Esophagus muscularis mucosa (tissue), 4 donors: ENCODE measurements at regions not wholly inside any gene's neighbourhood (a gene's known extent, or its start where the extent isn't known, plus 50 kb on each side); places are given as distances from the start of the nearest gene placed in this dataset.

Experiments
- EP300 ChIP-seq: sonication (generic); formaldehyde crosslinking; IDR thresholded peaks from one replicate; pipeline ENCODE4 v1.6.1; 2017; ENCODE audit warnings: antibody characterized with exemption
- POLR2AphosphoS5 ChIP-seq, 2 donors: sonication (generic); formaldehyde crosslinking; IDR thresholded peaks; one replicate each; pipeline ENCODE4 v1.6.1; 2017; ENCODE audit warnings: antibody characterized with exemption in 2 of 2
- TF ChIP-seq, protein P1 (sequence below), 3 experiments: fragments of 200-600 bp in 2 of 3; fragments of 450-650 bp in 1 of 3; sonication (generic) in 2 of 3; IDR thresholded peaks; one replicate each; pipeline ENCODE4 v1.5.1; 2017 to 2019; ENCODE audit warnings: antibody characterized with exemption in 3 of 3, mild to moderate bottlenecking in 2 of 3, moderate library complexity in 1 of 3

DNA sequence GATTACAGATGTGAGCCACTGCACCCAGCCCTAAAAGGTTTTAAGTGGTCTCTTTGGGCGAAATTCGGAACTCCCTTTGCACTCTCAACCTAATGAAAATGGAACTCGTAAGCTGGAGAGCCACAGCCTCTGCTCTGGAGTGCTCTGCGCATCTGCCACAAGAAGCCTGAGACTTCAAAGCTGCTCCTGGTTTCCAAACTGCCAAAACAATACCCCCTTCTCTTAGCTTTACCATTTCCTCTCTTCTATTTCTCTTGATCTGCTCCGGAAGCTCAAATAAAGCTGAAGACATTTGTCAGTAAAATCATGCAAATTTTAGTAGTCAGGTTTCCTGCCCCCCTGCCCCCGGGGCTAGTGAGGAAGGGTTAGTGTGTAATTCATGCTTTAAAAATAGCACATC lies 312.7 kb downstream of the MFSD1 start:
- TF ChIP-seq, protein P1, sequence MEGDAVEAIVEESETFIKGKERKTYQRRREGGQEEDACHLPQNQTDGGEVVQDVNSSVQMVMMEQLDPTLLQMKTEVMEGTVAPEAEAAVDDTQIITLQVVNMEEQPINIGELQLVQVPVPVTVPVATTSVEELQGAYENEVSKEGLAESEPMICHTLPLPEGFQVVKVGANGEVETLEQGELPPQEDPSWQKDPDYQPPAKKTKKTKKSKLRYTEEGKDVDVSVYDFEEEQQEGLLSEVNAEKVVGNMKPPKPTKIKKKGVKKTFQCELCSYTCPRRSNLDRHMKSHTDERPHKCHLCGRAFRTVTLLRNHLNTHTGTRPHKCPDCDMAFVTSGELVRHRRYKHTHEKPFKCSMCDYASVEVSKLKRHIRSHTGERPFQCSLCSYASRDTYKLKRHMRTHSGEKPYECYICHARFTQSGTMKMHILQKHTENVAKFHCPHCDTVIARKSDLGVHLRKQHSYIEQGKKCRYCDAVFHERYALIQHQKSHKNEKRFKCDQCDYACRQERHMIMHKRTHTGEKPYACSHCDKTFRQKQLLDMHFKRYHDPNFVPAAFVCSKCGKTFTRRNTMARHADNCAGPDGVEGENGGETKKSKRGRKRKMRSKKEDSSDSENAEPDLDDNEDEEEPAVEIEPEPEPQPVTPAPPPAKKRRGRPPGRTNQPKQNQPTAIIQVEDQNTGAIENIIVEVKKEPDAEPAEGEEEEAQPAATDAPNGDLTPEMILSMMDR (IDR thresholded peaks at IDR 0.05) = no peak
- TF ChIP-seq EP300 (no peak), POLR2AphosphoS5 (IDR thresholded peaks at IDR 0.05) (no peak)
